Endothelial cell of umbilical vein (primary cell): ENCODE measurements at regions not wholly inside any gene's neighbourhood (a gene's known extent, or its start where the extent isn't known, plus 50 kb on each side); places are given as distances from the start of the nearest gene placed in this dataset.

Experiments
- EZH2 ChIP-seq: IDR thresholded peaks from 2 replicates; pipeline ENCODE4 v1.6.1; 2012; ENCODE audit warnings: borderline replicate concordance, low read depth, mild to moderate bottlenecking, moderate library complexity, low read length, inconsistent platforms; ENCODE audit not compliant: severe bottlenecking
- TF ChIP-seq, protein P1 (sequence below), 2 donors: IDR thresholded peaks; 1 replicate in 1 of 2; 2 replicates in 1 of 2; pipeline ENCODE4 v1.5.1; 2011; ENCODE audit warnings: low read length in 2 of 2, mild to moderate bottlenecking in 2 of 2, moderate library complexity in 2 of 2, control low read depth in 1 of 2, inconsistent platforms in 1 of 2, low read depth in 1 of 2; ENCODE audit not compliant: insufficient read depth in 1 of 2; ENCODE audit errors: extremely low read depth in 1 of 2

DNA sequence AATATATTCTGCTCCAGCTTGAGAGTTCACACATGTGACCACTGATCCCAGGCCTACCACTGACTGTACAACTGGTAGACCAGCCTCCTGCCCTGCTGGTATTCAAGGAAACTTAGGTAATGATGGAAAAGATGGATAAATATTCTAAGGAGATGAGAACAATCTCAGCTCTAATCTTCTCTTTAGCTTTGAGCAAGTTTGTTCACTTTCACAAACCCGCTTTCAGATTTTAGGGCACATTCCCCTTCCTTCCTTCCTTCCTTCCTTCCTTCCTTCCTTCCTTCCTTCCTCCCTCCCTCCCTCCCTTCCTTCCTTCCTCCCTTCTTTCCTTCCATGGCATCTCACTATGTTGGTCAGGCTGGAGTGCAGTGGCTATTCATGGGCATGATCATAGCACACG is 88.2 kb upstream of the PHACTR1 start:
- TF ChIP-seq, protein P1, sequence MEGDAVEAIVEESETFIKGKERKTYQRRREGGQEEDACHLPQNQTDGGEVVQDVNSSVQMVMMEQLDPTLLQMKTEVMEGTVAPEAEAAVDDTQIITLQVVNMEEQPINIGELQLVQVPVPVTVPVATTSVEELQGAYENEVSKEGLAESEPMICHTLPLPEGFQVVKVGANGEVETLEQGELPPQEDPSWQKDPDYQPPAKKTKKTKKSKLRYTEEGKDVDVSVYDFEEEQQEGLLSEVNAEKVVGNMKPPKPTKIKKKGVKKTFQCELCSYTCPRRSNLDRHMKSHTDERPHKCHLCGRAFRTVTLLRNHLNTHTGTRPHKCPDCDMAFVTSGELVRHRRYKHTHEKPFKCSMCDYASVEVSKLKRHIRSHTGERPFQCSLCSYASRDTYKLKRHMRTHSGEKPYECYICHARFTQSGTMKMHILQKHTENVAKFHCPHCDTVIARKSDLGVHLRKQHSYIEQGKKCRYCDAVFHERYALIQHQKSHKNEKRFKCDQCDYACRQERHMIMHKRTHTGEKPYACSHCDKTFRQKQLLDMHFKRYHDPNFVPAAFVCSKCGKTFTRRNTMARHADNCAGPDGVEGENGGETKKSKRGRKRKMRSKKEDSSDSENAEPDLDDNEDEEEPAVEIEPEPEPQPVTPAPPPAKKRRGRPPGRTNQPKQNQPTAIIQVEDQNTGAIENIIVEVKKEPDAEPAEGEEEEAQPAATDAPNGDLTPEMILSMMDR (IDR thresholded peaks at IDR 0.05; ENCODE audit: extremely low read depth in 1 of 2, insufficient read depth in 1 of 2, low read depth in 1 of 2, low read length in 2 of 2): no peak
- TF ChIP-seq EZH2: no peak
